Lower leg skin (tissue), 4 donors: ENCODE measurements at regions not wholly inside any gene's neighbourhood (a gene's known extent, or its start where the extent isn't known, plus 50 kb on each side); places are given as distances from the start of the nearest gene placed in this dataset.
"Not testable (repeated sequence)": the region's sequence is repeated elsewhere in the genome, so short reads cannot be mapped to it uniquely, and the experiment has no call there.

Source experiments
- DNase-seq, 2 donors: peaks; one replicate each; pipeline ENCODE4 v3.0.0-alpha.2; 2019; ENCODE audit warnings: low spot score in 2 of 2
- H3K4me3 ChIP-seq: fragments of 200-600 bp; sonication (generic); 2 replicates; pipeline ENCODE4 v1.5.1; 2017; ENCODE audit warnings: mild to moderate bottlenecking, low read depth; ENCODE audit not compliant: poor library complexity, severe bottlenecking
- CTCF ChIP-seq, 3 donors: fragments of 450-650 bp; IDR thresholded peaks; one replicate each; pipeline ENCODE4 v1.5.1; 2016; ENCODE audit warnings: antibody characterized with exemption in 3 of 3, mild to moderate bottlenecking in 3 of 3, moderate library complexity in 2 of 3
- POLR2A ChIP-seq, 2 donors: fragments of 450-650 bp; IDR thresholded peaks; one replicate each; pipeline ENCODE4 v1.6.1; 2016 to 2017; ENCODE audit warnings: antibody characterized with exemption in 2 of 2, mild to moderate bottlenecking in 1 of 2, moderate library complexity in 1 of 2
- WGBS, 2 donors: methylation state at CpG; one replicate each; pipeline ENCODE4 v1.1.5; 2018; 5-methylcytosine and 5-hydroxymethylcytosine counted together
- intact Hi-C: fragments of 100-400 bp; cut with DNase I; formaldehyde crosslinking; loops from one replicate; pipeline ENCODE4 v1.15.0; 2023; ENCODE audit warnings: low total_unique reads

- no peak for DNase-seq
- 61 to 82% methylated on average over 5 of the region's 5 CpGs for WGBS, 2 donors
- intact Hi-C loops: no loop called here
- H3K4me3 ChIP-seq: no peak overlapping the region
- TF ChIP-seq POLR2A (IDR thresholded peaks at IDR 0.05): no peak
- no peak for TF ChIP-seq CTCF (IDR thresholded peaks at IDR 0.05)
Measured at GRCh38 chrX:18102006-18102405, 118.7 kb downstream of the BEND2 start.

- no peak for TF ChIP-seq CTCF (IDR thresholded peaks at IDR 0.05)
- no peak for TF ChIP-seq POLR2A (IDR thresholded peaks at IDR 0.05)
- 91 to 94% methylated on average over 5 of the region's 5 CpGs for whole genome bisulfite sequencing, 2 donors
- intact Hi-C loops: no loop called here
- no peak for DNase-seq
- H3K4me3 ChIP-seq: no peak overlapping the region
Measured at GRCh38 chrX:18101087-18101486, 119.6 kb downstream of the BEND2 start.

- no peak for DNase-seq
- intact Hi-C loops: no loop called here
- no peak overlapping the region for H3K4me3 ChIP-seq
- no peak for TF ChIP-seq POLR2A (IDR thresholded peaks at IDR 0.05)
- 27 to 40% methylated on average over 6 of the region's 6 CpGs for WGBS, 2 donors
Measured at GRCh38 chrX:18099745-18100144, 120.9 kb downstream of the BEND2 start.

GRCh38 chrX:18098763-18099162, 121.9 kb downstream of the BEND2 start:
- TF ChIP-seq POLR2A (IDR thresholded peaks at IDR 0.05) (no peak), CTCF (IDR thresholded peaks at IDR 0.05) (no peak)
- no peak for DNase-seq
- WGBS, 2 donors: 6 to 31% methylated on average over 13 to 14 of the region's 14 CpGs
- H3K4me3 ChIP-seq: no peak overlapping the region
- intact Hi-C loops: no loop called here

- intact Hi-C loops: no loop called here
- TF ChIP-seq CTCF (IDR thresholded peaks at IDR 0.05) (no peak), POLR2A (IDR thresholded peaks at IDR 0.05) (no peak)
- H3K4me3 ChIP-seq: no peak overlapping the region
- DNase-seq: no peak
Measured at GRCh38 chrX:18076434-18076833, 144.3 kb downstream of the BEND2 start.

GRCh38 chrX:18075603-18076002, 145.1 kb downstream of the BEND2 start:
- intact Hi-C loops: no loop called here
- WGBS, 2 donors: 53 to 56% methylated on average over 3 of the region's 3 CpGs
- TF ChIP-seq CTCF (IDR thresholded peaks at IDR 0.05) (no peak), POLR2A (IDR thresholded peaks at IDR 0.05) (no peak)
- H3K4me3 ChIP-seq: no peak overlapping the region
- DNase-seq: no peak

- intact Hi-C loops, H3K4me3 ChIP-seq, DNase-seq: not testable (repeated sequence)
- WGBS, 2 donors: 55 to 100% methylated on average over 2 of the region's 3 CpGs
Measured at GRCh38 chrX:18068045-18068444, 152.6 kb downstream of the BEND2 start.
